HG03045 (cell line): ENCODE measurements at regions not wholly inside any gene's neighbourhood (a gene's known extent, or its start where the extent isn't known, plus 50 kb on each side); places are given as distances from the start of the nearest gene placed in this dataset.
"Not testable (repeated sequence)": the region's sequence is repeated elsewhere in the genome, so short reads cannot be mapped to it uniquely, and the experiment has no call there.

Experiments
- ATAC-seq: cut with Tn5 transposase; IDR thresholded peaks from one replicate; pipeline ENCODE4 v1.9.1; 2021; ENCODE audit warnings: mild to moderate bottlenecking, moderate library complexity; ENCODE audit not compliant: unreplicated experiment

DNA sequence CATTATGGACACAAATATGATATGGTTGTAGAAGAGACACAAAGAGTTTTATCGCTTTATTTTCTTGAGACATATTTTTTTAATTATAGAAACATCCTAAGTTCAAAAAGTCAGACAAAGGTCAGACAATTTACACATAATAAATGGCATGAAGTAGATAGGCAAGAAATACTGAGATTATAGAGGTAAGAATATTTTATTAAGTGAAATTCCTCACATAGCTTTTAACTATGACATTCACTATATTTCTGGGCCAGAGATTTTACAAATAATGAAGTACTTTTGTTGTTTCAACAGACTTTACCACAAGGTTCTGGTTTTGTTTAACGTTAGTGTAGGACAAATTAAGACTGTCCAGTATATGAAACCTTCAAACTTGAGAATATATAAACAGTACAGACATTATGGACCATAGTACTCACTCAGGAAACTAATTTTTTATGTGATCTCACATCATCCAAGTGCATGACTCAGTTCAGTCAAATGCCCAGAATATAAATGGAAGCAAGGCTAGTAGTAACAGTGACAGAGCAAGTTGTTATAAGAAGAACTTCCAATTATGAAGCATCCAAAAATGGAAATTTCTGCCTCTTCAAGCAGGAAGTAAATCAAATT lies 394.8 kb downstream of the KCNJ2 start:
- no peak for ATAC-seq

DNA sequence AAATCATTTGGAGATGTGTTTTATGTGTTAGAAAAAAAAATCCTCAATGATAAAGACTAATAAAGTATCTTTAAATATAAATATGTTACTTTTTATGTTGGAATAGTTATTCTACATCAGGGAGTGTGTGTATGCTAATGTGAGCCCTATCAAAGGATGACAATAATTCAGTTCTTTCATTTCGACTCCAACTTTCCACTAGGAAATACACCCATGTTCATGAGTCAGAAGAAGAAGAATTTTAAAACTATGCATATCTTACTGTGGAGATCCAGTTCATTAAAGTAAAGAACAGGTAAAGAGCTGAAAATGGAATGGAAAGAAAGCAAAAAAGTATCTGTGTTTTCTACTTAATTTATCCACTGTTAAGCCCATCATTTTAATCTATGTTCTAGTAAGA lies 399.8 kb downstream of the KCNJ2 start:
- no peak for ATAC-seq

DNA sequence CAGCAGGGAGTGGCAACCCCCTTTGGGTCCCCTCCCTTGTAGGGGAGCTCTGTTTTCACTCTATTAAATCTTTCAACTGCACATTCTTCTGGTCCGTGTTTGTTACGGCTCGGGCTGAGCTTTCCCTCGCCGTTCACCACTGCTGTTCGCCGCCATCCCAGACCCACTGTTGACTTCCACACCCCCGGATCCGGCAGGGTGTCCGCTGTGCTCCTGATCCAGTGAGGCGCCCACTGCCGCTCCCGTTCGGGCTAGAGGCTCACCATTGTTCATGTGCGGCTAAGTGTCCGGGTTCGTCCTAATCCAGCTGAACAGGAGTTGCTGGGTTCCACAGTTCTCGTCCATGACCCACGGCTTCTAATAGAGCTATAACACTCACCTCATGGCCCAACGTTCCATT lies 408.1 kb downstream of the KCNJ2 start:
- no peak for ATAC-seq

DNA sequence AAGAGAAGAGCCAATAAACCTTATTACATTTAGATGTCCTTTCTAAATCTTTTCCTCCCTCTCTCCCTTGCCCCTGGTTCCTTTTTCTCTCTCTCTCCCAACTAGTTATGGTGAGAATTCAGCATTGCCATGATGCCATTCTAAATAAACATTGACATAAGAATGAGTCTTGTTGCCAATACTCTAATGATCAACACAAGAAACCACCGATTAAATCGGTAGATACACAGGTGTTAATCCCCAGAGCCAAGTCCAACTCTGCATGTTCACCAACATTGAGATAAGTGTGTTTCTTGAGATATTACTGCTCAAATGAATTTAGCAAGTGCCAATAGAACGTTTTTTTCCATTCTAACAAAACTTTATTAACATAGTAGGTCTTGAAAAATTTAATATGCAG lies 412.1 kb downstream of the KCNJ2 start:
- ATAC-seq, result no peak

DNA sequence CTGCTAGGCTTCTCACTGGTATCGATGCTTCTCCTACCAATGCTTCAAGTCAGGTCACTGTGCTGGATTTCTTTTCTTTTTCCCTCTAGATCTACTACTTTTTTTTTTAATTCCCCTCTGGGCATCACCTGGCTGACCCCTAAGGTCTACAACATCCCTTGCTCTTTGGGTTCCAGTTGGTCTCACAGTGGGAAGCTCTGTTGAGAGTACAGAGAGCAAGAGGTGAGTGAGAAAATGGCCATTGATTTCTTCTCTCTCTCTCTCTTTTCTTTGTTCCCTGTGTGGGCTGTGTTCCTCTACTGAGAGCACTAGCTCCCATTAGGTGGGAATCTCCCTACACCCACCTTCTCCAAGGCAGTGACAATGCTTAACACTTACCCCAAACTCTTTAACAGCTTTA lies 413.4 kb downstream of the KCNJ2 start:
- no peak for ATAC-seq

DNA sequence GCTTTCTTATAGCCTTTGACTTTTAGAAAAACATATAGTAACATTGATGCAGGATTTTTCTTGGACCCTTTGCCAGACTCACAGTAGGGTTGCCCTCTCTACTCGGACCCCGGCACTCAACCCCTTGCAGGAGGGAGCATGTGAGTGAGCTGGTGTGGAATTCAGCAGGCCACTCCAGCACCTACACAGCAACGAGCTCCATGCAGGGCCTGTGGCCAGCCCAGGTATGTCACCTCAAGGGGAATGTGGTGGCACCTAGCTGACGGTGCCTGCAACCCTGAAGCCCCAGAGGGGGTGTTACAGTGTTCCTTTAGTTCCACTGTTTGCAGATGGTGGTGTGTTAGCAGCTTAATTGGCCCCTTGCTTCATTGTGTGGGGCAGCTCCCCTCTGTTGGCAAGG lies 414.9 kb downstream of the KCNJ2 start:
- no peak for ATAC-seq

DNA sequence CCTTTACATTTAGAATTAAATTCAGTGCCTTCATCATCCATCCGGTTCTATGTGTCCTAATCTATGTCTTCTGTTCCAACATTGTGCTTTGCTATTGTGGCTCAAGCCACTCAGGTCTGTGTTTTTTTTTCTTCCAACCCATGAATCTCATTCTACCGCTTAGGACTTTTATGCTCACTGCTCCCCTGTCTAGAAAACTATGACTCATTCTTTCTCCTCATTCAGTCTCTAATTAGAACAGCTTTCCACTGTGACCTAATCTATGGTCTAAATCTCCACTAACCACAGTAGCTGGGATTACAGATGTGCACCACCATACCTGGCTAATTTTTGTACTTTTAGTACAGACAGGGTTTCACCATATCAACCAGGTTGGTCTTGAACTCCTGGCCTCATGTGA lies 418.7 kb downstream of the KCNJ2 start:
- ATAC-seq, result no peak

DNA sequence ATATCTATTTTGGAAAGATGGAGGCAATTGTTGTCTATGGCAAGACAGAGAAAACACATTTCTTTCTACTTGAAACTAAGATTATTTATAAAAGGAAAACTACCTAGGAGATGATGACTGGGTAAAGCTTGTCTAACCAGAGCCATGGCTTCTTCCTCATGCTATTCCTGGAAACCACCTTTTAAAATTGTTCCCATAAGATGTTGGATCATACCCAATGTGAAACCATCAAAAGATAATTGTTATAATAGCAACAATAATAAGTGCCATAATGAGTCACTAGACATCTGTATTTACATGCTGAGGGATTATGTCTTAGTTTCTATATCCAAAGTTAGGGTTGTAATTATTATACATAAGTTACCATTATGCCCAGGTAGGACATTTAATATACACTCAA lies 428.4 kb downstream of the KCNJ2 start:
- ATAC-seq, result no peak

DNA sequence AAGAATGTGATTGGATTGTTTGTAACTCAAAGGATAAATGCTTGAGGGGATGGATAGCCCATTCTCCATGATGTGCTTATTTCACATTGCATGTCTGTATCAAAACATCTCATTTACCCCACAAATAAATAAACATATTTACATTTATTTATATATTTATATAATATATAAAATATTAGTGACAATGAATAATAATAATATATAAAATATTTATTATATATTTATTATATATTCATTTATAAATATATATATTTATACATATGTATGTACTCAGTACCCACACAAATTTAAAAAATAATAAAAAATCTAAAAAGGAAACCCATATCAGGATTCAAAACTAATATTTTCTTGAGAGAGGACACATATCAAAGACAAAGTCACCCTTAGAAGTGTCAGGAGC lies 429.9 kb downstream of the KCNJ2 start:
- no peak for ATAC-seq

DNA sequence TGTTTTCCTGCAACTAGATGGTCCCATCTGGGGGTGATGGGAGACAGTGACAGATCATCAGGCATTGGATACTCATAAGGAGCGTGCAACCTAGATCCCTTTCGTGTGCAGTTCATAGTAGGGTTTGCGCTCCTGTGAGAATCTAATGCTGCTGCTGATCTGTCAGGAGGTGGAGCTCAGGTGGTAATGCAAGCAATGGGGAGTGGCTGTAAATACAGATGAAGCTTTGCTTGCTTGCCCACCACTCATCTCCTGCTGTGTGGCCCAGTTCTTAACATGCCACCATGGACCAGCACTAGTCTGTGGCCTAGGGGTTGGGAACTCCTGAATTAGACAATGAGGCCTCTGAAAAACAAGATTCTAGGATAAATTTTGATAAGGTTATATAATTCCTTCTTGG lies 430.6 kb downstream of the KCNJ2 start:
- ATAC-seq, result not testable (repeated sequence)

DNA sequence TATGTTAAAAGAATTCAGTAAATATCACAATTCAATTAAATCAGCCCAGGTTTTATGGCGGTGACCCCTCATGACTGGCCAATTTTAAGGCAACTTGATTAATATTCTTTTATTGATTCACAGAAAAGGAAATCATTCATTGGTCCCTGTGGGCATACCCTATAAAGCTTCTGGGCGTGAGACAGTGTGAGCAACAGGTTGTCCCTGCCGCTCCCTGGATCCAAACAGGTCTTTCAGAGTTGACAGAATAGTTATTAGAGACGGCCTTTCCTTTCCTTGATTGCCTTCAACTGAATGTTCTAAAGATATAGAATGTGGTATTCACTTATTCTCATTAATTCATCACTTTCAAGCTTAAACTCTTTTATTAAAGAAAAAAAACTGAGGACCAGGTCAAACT lies 433.9 kb downstream of the KCNJ2 start:
- ATAC-seq, result no peak

DNA sequence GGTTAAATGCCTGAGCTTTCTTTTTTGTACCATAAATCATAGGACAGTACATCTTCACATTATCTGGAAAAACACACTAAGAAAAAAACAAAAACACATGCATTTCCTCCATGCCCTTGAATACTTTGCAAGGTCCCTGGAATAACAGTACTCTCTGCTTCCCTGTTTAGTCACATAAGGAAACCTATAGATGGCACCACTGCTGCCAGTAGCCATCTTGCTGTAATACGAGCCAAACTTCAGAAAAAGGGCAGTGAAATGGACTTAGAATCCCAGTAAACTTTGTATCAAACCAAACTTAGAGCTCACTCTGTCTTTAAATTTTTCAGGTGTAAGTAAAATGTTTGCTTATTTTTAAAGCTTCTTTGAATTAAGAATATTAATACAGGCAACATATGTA lies 435.5 kb downstream of the KCNJ2 start:
- ATAC-seq, result no peak

DNA sequence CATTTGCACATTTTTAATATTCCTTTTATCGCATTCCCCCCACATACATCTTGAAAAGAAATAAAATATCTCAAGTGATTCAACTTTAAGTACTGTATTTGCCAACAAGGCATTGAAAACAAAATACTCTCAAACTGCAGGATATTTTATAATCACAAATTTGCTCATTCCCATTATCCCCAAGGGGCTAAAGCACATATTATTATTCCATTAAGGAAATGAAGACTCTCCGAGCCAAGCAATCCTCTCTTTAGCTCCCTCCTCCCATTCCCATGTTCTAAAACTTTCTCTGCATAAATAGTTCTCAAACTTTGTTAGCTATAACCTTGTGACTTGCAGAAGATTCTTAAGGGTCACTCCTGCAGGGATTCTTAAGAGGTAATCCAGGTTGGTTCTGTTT lies 436.8 kb downstream of the KCNJ2 start:
- ATAC-seq, result no peak

DNA sequence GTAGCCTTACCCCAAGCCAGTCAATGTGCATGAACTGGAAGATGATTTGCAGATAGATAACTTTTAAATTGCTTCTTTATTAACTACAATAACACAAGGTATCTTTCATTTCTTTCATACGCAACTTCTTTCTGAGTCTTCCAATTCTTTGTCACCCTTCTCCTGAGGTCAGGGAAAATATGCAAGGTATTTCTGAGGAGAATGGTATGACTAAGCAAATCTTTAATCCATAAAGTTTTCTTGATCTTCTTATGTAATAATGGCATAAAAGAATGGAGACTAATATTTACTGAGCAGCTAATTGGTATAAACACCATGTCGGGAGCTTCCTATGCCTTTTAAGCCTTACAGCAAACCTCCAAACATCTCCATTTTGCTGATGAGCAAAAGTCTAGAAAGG lies 438.9 kb downstream of the KCNJ2 start:
- ATAC-seq, result no peak

DNA sequence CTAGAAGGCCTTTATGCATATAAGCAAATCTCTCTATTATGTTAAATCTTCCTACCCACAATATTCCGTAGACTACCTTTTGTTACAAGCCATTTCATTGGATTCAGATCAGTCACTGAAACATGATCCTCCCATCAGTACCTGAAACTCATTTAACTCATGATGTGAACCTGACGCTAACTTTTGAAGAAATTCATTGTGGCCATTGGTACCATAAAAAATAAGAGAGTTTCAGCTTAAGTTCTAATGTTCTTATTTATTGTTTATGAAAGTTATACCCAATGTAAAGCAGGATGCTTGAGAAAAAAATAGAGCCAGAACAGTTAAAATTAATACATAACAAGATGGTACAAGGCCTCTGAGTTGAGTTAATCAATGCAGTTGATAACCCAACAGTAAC lies 439.6 kb downstream of the KCNJ2 start:
- ATAC-seq, result no peak

DNA sequence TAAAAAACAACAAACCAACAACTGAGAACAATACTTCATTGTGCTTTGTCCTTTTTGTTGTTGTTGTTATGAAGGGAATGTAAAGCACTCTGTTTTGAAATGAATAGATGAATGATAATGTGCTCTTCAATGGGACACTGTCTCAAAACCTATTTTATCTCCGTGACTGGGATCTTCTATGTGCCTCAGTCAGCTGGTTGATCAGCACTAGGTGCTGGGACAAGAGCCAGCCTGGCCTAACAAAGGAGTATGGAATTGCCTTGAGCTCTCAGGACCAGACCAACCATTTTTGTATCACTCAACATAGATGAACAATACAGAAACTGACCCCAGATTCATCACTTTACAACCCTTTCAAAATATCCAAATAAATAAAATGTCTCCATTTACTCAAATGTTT lies 440.2 kb downstream of the KCNJ2 start:
- ATAC-seq, result no peak

DNA sequence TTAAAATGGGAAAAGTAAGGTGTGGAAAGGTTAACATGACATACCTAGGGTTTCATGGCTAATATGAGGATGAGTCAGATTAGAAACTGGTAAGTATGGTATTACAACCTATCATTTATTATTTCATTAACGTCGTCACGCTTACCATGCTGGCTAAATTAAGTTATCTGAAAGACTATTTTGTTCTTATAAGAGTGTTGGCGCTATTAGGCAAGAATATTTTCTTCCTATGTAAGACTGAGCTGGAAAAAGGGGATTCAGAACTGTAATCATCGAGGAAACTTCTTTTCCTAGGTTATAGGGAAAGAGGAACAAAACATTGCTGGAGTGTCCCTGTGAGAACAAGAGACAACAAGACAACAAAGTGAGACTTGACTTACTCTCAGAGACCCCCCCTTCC lies 440.8 kb downstream of the KCNJ2 start:
- ATAC-seq, result no peak

DNA sequence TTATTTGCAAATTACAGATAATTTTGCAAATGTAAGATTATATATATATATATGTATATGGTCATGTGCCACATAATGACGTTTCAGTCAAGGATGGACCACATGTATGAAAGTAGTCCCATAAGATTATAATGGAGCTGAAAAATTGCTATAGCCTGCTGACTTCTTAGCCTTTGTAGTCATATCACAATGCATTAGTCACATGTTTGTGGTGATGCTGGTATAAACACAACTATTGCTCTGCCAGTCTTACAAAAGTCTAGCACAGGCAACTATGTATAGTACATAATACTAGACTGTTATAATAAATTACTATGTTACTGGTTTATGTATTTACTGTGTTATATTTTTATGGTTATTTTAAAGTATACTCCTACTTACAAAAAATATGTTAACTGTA lies 444.3 kb downstream of the KCNJ2 start:
- ATAC-seq, result no peak

DNA sequence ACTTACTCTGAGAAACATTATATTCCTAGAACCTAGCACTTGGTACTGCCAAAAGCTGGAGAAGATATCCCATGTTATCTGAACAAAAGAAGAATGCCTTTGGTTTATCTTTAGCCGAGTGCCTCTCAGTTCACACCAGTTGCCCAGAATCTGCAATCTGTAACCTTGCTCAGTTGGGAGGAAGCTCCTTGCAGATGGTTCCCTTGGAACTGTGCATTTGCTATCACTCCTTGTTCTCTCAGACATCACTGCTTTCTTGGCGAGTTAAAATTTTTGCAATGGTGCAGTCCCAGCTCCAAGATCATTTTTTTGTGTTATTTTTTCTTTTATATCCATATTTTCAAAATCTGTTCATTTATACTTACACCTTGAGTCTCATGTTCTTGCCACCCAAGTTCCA lies 446.5 kb downstream of the KCNJ2 start:
- no peak for ATAC-seq

DNA sequence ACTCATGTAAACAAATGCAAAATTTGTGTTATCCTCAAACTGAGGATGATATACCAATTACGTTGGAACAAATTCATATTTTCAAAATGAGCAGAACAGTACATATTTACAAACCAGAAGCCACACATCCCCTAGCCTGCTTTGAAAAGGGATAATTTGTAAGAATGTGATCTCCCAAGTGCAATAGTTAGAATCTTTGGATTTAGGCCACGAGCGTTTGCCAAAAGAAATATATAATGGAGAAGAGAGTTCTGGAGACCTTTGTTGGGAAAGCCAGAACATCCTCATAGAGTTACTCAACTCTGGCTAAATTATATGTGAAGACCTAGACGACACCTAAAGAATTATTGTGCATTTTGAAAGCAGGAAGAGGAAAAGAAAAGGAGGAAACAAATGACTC lies 449.3 kb downstream of the KCNJ2 start:
- ATAC-seq, result no peak

DNA sequence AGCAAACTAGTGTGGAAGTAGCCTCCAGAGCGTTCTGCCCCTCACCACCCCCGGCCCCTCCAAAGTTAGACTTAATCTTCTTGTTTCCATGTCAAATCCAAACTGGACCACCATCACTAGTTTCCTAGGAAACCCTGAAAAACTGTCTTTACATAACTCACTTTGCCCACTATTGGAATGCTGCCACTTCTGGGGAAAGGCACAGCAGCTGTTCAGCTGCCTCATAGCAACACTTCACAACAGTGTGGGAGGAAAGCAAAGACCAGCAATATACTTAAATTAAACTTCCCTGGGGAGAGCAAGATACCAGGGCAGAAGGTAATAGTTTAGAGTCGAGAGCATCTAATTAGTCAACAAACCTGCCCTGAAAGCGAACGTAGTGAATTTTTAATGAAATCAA lies 452.2 kb downstream of the KCNJ2 start:
- ATAC-seq, result no peak

DNA sequence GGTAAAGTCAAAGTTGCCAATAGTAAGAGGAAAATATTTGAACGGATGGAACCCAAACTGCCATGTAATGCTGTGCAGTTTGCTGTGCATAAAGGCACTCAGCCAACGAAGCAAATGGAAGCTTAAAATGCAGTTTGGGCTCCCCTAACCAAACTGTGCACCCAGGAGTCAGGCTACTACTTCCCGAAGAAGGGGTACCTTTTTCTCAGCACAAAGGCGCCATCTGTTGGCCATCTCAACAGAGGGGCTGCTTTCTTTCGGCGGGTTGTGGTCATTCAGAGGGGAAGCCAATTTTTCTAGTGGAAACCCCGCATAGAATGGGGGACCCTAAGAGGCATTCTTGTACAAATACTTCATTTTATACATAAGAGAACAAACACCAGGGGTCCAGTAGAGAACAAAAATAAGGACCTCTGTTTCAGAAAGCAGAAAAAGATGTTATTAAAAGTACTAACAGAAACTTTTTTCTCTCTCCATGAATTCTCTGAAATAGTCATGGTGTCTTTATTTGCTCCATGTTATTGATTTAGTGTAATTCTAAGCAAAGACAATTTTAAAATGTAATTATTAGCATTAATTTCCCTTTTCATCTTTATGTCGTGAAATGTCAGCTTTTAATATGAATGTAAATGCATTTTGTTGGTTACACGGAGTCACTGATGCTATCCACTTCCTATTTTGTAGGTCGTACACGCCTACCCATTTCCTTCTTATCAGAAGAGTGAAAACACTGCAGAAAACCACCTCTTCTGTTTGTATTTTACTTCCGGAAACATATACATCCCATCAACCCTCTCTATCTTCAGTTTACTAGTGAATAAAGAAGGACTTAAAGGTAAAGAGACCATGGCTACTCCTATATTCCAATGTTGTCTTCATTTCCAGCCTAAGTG lies 453.3 kb downstream of the KCNJ2 start:
- no peak for ATAC-seq

DNA sequence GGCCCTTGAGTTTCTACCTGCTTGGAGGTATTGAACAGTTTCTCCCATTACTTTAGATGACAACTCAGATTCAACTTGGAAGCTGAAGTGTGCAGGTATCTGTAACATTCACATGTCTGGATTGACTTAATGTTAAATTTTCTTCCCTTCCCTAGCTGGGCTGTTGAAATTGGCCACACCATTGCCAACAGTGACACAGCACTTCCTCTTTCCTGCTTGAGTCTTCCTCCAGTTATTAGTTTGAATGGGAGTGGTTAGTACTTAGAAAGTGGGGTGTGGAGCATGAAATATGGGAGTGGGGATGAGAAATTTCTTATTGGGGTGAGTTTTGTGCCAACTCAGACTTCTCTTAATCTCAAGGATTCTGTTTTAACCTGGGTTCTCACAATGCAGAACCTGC lies 454.9 kb downstream of the KCNJ2 start:
- ATAC-seq, result no peak
